AG04449 (cell line): ENCODE measurements at regions not wholly inside any gene's neighbourhood (a gene's known extent, or its start where the extent isn't known, plus 50 kb on each side); places are given as distances from the start of the nearest gene placed in this dataset.

ENCODE experiments used
- CTCF ChIA-PET: fragments of 350-600 bp; formaldehyde crosslinking; extraction: SDS; loops from one replicate; lab custom pipeline; 2021; ENCODE audit warnings: antibody characterized with exemption; lab: Yijun Ruan, JAX
- POLR2A ChIA-PET: fragments of 400-600, 350-600 bp; formaldehyde crosslinking; extraction: SDS; loops from one replicate; lab custom pipeline; 2020; ENCODE audit warnings: antibody characterized with exemption, inconsistent platforms; lab: Yijun Ruan, JAX
- DNase-seq: peaks from one replicate; pipeline ENCODE4 v3.0.0-alpha.2; 2010; ENCODE audit warnings: low read depth, low spot score
- H3K4me3 ChIP-seq: 2 replicates; pipeline ENCODE4 v1.5.1; 2011; ENCODE audit warnings: low read depth, mild to moderate bottlenecking, control low read depth, low read length
- TF ChIP-seq, protein P1 (sequence below): IDR thresholded peaks from one replicate; pipeline ENCODE4 v1.5.1; 2011; ENCODE audit warnings: mild to moderate bottlenecking, moderate library complexity, low read length, control low read depth, inconsistent platforms; ENCODE audit not compliant: insufficient read depth; ENCODE audit errors: missing control alignments

DNA sequence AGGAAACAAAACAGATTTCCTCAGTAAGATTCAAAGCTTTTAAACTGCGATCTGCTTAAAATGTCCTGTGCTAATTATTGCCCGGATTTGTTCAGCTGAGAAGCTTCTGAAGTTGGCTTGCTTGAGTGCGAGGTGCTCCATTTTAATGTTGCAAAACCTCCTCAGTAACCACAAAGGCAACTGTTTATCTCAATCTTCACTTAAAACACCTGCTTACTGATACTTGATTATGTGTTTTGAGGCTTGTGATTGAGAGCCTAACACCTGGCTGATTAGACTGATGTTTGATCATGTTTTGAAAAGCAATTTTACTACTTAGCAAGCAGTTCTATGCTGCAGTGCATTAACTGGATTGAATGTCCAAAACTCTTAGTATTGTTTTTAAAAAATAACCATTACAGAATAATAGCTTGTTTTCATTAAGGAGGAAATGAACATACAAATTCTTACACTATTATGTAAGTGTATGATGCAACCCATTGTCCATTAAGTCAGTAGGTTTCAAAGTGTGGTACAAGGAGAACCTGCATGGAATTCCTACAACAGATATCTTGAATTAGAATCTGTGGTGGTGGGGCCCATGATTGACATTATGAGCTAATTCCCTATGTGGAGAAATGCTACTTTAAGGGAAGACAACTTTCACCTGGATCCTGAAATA, 96.9 kb upstream of the FAM180A start:
- TF ChIP-seq, protein P1, sequence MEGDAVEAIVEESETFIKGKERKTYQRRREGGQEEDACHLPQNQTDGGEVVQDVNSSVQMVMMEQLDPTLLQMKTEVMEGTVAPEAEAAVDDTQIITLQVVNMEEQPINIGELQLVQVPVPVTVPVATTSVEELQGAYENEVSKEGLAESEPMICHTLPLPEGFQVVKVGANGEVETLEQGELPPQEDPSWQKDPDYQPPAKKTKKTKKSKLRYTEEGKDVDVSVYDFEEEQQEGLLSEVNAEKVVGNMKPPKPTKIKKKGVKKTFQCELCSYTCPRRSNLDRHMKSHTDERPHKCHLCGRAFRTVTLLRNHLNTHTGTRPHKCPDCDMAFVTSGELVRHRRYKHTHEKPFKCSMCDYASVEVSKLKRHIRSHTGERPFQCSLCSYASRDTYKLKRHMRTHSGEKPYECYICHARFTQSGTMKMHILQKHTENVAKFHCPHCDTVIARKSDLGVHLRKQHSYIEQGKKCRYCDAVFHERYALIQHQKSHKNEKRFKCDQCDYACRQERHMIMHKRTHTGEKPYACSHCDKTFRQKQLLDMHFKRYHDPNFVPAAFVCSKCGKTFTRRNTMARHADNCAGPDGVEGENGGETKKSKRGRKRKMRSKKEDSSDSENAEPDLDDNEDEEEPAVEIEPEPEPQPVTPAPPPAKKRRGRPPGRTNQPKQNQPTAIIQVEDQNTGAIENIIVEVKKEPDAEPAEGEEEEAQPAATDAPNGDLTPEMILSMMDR: no peak
- ChIA-PET POLR2A (no interaction called here), CTCF (interaction anchor here (0.6 to 1.3 kb wide), 2 partner anchors 10 to 199 kb away, joined by 3 read pairs; no protein-coding TSS in a partner anchor)
- H3K4me3 ChIP-seq: no peak overlapping the region
- DNase-seq: no peak

DNA sequence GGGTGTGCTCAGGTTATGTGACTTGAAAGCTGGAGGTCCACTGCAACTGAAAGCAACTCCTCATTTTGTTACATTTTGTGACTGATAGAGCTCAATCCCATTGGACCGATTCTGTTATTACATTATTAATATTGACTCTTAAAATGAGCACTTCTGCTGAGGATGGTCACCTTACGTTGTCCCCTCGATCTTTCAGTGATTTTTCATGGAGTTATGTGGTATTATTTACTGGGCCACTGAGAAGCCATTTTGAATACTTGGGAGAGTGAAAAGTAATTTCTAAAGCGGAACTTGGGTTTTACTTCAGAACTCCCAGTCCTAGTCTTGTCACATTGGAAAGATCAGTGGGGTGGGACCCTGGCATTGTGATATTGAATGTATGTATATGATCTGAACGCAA, 96.3 kb upstream of the FAM180A start:
- no peak for DNase-seq
- ChIA-PET CTCF (no interaction called here), POLR2A (no interaction called here)
- no peak overlapping the region for H3K4me3 ChIP-seq
- TF ChIP-seq, protein P1: no peak

DNA sequence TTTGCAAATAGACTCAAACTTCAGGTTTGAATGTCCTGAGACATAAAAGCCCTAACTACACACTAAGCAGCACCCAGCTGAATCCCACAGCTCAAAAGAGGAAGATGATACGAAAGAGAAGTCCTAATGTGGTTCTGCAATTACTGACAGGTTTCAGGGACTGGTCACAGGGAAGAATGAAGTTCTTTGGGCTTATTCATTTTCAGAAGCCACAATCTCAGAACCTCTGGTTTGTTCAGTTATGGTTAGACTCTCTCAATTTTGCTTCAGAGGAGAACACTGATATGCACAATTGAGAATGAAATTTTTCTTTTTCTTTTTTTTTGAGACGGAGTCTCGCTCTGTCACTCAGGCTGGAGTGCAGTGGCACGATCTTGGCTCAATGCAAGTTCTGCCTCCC, 94.6 kb upstream of the FAM180A start:
- DNase-seq: no peak
- TF ChIP-seq, protein P1: no peak
- H3K4me3 ChIP-seq: no peak overlapping the region
- ChIA-PET CTCF (interaction anchor here (1.3 kb wide), 1 partner anchor 168 kb away, joined by 3 read pairs; no protein-coding TSS in a partner anchor), POLR2A (no interaction called here)

DNA sequence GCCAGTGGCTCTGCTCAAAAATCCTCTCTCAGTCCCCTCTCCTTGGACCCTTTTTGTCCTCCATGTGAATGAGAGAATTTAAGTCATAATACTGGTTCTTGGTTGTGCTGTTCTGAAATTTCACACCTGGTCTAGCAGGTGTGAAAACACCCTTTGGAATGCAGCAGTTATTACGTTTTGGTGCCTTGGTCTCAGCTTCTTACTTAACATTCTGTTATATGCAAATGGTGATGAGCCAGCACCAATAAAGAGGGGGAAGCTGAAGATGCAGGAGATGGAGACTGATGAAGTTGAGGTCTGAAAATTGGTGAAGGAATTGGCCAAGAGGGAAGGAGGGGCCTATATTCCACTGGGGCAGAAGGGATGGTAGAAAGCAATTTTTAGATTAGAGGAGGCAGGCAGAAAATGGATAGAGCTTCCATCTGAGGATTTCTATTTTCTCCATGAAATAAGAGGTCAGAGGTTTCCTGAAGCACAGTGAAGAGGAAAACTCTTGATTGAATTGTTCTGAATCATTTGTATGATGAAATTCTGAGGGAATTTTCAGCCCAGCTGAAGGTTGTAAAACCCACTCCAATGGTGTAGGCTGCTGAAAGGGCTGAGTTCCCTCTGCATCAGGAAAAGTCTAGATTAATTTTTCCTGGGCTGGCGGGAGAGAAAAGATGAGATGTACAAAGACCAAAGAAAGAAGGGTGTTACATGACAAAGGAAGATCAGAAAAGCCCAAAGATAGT, 94.0 kb upstream of the FAM180A start:
- no peak for DNase-seq
- CTCF ChIA-PET: interaction anchor here (0.8 to 1.3 kb wide), 2 partner anchors 15 to 168 kb away, joined by 3 read pairs; no protein-coding TSS in a partner anchor

DNA sequence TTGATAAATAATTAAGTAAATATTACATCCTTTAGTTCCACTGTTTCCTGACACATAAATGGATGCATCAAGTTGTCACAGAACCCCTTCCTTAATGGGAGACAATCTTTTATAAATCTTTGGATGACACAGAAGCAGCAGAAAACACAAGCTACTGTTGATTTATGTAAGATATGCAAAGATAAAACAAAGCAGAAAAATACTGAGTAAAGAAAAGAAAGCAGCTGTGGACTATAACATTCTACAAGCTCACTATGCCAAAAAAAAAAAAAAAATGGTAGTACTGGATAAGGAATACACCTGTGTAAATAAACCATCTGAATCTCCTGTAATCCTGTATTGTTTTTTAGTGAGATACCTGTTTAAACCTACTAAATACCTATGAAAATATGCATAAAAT, 92.0 kb upstream of the FAM180A start:
- DNase-seq: no peak
- TF ChIP-seq, protein P1: no peak
- H3K4me3 ChIP-seq: no peak overlapping the region
- ChIA-PET CTCF (interaction anchor here (1.3 kb wide), 1 partner anchor 170 kb away, joined by 3 read pairs; no protein-coding TSS in a partner anchor), POLR2A (no interaction called here)

More for the DNA sequence above, 94.0 kb upstream of the FAM180A start:
- TF ChIP-seq, protein P1: no peak
- POLR2A ChIA-PET: no interaction called here
- no peak overlapping the region for H3K4me3 ChIP-seq

DNA sequence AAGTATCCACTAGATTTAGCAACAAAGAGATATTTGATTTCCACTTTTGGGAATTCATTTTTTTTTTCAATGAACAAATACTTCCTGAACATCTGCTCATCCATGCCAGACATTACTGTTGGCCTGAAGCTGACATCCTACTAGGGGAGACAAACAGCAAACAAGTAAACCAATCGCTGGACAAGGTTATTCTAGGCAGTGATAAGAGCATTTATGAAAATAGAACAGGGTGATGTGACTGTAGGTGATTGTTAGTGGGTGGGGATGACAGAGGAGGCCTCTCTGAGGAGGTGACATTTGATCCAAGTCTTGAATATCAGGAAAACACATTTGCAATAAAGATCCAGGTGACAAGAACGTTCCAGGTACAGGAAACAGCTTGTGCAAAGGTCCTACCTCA, 89.1 kb upstream of the FAM180A start:
- H3K4me3 ChIP-seq: no peak overlapping the region
- no peak for DNase-seq
- ChIA-PET CTCF (interaction anchor here (1.4 kb wide), 1 partner anchor 37 kb away, joined by 5 read pairs; no protein-coding TSS in a partner anchor), POLR2A (no interaction called here)
- TF ChIP-seq, protein P1: no peak
